NCI-H1092 treated with DMSO at 0.1 percent for 48 hours (cell line): ENCODE measurements at regions not wholly inside any gene's neighbourhood (a gene's known extent, or its start where the extent isn't known, plus 50 kb on each side); places are given as distances from the start of the nearest gene placed in this dataset.
"Not testable (repeated sequence)": the region's sequence is repeated elsewhere in the genome, so short reads cannot be mapped to it uniquely, and the experiment has no call there.

ENCODE experiments used
- DNase-seq: peaks from one replicate; lab custom pipeline; 2025; lab: John Stamatoyannopoulos, UW

DNA sequence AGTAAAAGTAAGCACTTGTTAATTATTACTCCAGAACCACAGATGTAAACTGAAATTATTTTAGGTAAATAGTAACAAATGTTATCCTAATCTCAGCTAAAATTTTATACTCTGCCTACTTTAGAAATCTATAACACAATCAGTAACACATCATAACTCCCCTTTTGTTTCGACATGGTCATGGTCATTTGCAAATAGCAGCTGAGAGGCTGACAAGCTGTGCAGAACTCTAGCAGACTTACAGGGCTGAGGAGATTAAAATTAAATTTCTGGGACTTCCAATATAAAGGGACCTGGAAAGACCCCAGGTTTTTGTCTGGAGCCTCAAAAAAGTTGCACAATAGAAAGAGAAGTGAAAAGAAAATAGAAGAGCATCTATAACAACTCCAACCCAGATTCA is 88.8 kb downstream of the PRL start:
- DNase-seq: no peak

DNA sequence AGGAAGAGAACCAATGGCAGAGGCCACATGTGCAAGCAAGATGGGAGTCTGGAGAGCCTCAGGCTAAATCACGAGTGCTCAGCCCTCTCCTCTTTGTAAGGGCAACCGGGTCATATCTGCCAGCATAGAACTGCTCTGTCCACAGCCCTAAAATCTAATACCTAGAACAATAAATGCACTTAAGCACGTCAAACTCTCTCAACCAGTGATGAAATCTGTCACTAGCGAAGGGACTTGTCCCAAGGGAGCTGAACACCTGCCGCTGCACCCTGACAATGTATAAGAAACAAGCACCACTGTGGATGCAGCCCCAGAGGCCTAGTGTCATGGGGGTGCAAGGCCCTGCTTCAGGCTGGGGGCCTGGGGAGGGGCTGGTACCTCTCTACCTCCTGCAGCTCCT is 82.5 kb downstream of the PRL start:
- DNase-seq: no peak

DNA sequence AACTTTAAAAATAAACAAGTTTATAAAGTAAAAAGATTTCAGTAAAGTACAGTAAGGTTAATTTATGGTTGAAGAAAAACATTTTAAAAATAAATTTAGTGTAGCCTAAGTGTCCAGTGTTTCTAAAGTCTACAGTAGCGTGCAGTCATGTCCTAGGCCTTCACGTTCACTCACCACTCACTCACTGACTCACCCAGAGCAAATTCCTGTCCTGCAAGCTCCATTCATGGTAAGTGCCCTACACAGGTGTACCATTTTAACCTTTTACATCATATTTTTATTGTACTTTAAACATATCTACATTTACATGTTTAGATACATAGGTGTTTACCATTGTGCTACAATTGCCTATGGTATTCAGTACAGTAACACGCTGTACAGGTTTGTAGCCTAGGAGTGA is 81.4 kb downstream of the PRL start:
- DNase-seq: not testable (repeated sequence)

DNA sequence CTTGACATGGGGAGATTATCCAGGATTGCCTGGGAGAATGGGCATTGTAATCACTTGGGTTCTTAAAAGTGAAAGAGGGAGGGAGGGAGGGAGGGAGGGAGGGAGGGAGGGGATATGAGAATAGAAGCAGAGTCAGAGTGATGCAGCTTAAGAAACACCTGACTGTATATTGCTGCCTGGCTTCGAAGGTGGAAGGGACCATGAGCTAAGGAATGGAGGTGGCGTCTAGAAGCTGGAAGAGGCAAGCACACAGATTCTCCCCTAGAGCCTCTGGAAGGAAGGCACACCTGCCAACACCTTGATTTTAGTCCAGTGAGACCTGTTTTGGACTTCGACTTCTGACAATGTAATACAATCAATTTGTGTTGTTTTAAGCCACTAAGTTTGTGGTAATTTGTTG is 78.4 kb downstream of the PRL start:
- DNase-seq: no peak

DNA sequence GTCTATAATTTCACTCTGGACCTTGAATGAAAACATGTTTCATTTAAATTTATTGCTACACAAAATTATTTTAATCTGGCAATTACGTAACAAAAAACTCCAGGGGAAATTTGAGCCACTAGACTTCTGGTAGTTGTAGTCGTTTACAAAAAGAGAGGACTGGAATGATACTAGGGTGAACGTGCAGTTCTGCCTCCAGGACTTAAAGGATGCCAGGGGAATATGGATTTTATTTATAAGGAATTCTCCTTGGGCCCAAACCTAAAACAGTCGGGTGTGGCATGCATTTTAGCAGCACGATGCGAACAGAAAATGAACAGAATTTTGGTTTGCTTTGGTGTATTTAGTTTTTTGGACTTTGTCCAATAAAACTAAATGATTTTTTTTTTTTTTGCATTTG is 76.9 kb downstream of the PRL start:
- DNase-seq: no peak

DNA sequence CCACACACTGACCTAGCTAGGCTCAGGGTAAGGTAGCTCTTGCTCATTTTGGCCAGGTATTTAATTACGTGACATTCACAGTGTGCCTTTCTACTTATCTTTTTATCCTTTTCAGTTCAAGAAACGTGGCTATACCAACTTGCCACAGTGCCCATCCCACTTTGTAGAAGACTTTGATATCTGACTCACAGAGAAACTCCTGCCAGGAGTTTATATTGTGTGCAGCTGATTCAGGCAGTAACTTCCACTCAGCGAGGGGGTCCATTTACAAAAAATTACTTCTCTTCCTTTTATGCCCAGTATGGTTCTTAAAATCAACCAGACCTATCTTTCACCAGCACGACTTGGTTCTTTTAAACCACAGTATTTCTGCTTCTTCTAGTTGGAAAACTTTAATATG is 75.6 kb downstream of the PRL start:
- DNase-seq: no peak

DNA sequence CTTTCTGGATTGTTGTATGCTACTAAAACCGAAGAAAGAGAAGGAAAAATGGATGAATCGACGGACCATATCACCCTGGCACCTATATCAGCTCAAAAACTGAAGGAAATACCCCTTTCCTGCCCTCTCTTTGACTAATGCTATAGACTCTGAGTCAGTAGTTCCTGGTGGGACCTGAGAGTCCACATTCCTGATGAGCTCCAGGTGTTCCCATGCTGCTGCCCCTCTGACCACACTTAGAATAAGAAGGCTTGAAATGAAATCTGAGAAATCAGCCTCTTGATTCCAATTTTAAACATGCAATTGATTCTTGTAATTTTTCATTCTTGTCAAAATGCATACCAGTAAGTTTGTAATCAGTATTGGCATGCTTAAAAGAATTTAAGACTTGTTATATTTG is 75.2 kb downstream of the PRL start:
- no peak for DNase-seq

DNA sequence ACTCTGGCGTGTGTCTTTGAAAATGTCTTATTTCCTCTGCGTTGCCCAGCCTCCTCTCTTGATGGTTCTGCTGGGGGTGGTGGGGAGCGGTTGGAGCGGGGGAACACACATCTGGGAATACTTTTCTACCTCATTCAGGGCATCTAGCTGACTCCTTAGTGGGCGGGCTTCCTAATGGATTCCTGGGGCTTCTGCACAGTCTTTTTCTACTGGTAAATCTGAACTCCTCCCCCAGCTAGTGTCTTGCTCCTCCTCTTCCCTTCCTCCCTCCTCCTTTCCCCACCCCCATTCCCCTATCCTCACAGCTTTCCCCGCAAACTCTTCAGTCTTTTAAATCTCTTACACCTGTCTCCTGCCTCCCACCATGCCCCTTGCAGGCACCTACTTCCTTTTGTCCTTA is 74.4 kb downstream of the PRL start:
- DNase-seq: no peak

DNA sequence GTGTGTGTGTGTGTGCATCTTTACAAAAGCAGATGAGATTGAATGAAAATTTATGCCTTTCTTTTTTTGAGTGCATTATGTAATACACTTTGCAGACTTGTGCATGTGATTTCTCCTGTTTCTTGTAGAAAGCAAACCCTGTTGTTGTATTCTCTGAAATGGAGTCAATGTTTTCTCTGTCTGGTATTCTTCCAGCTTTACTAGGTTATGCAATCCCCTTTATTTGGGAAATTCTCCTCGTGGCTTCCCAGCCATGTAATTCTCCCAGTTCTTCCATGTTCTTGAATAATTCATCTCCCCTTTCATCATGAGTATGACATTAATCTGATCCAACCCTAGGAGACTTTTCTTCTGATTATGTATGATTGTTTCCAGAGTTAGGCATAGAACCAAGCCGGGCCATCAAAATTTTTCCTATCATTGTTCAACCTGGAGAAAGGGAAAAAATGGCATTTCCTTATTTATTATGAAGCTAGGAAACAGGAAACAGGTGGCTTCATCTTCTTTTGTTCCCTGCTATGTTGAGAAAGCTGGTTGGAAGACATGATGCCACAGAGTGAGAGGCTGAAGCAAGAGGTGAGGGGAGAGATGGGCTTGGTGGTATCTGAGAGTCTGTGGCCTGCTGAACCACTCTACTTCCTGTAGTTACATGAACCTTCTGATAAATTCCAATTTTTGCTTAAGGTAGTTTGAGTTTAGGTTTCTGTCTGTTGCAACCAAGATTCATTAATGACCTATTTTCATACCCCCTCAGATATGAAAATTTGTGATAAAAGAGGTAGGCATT is 68.8 kb downstream of the PRL start:
- no peak for DNase-seq

DNA sequence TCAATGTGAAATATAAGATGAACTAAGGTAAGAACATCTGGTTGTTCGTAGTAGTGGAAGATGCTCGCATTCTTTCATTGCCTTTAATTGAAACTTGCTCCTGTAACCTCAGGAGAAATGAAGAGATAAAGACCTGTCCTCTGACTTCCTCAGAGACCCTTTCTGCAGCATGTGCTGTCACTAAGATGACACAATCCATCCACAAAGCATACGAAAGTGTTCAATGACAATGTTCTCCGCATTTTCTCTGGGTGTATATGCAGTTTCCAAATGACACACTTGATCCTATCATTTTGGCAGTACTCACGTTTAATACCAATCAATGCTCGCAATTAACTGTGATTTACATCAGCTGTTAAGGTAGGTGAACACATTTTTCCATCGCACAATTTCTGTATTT is 65.8 kb downstream of the PRL start:
- DNase-seq: no peak

DNA sequence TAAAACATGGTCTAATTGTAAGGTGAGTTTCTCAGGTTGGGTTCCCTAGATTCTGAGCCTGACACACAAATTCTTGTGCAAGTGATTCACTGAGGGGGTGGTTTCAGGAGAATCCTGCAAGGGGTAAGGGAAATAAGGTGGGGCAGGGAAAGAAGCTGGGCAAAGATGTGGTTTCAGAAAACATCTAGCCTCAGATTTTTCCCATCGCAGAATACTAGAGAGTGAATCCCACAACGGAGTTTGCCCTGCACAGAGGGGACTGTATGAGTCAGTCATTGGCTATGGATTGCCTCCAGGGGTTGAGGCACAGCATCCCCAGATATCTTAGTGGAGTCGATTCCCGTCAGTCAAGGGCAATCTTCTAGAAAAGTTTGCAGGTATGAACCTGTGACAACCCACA is 65.2 kb downstream of the PRL start:
- no peak for DNase-seq

DNA sequence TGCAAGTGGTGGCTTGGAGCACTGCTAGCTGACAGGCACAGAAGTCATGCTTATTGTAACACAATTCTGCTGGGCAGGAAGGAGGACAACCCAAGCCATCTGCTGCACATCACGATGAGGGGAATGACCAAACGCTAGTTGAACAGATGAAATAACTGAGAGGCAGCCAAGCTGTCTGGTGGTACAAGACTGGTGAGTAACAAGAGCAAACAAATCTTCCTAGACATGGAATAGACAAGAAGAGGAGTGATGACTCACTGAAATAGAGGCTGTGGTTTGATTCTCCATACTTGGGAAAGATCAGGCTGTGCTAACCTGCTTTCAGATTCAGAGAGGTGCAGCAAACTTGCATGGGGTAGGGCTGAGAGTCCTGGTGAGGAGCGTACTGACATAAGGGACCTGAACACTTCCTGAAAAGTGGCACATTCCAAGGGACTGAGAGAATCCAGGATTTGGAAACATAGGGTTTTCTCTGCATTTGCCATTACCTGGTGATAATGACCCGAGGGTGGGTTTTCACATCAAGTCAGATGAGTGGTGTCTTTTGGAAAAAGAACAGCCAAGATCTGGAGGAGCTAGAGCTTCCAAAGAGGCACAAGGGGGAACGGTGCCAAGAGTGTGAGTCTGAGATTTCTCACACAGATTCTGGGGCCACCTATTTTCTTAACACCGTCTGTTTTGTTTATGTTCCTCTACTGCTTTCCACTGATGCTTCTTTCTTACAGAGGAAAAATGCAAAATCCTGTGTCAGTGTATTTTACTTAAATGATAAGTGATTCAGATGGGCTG is 60.0 kb downstream of the PRL start:
- DNase-seq: no peak
